ENCODE measurements at regions not wholly inside any gene's neighbourhood (a gene's known extent, or its start where the extent isn't known, plus 50 kb on each side); places are given as distances from the start of the nearest gene placed in this dataset.

GRCh38 chr14:71478542-71478941, 453.7 kb upstream of the RGS6 start:
- TF ChIP-seq CTCF (IDR thresholded peaks at IDR 0.05; ENCODE audit: insufficient read depth, low read depth, low read length) = no peak
- CTCF ChIA-PET = no interaction called here
- POLR2A ChIA-PET = no interaction called here
- Histone ChIP-seq H3K36me3 (ENCODE audit: control insufficient read depth, insufficient read depth, low read length) (no peaks in the 10 kb centered on the region; the same call in none of the 2 replicates), H3K4me3 (ENCODE audit: low read depth, low read length) (no peak overlapping the region), H3K27me3 (ENCODE audit: control insufficient read depth, insufficient read depth, low read length) (no peaks in the 10 kb centered on the region)
- no peak for DNase-seq (ENCODE audit: low read depth)

- no peak for DNase-seq (ENCODE audit: low read depth)
- no peak for TF ChIP-seq CTCF (IDR thresholded peaks at IDR 0.05; ENCODE audit: insufficient read depth, low read depth, low read length)
- Histone ChIP-seq H3K36me3 (ENCODE audit: control insufficient read depth, insufficient read depth, low read length) (peaks cover 4% of the 10 kb centered on the region), H3K27me3 (ENCODE audit: control insufficient read depth, insufficient read depth, low read length) (no peaks in the 10 kb centered on the region), H3K4me3 (ENCODE audit: low read depth, low read length) (no peak overlapping the region)
- POLR2A ChIA-PET = no interaction called here
- CTCF ChIA-PET = interaction anchor here (1.0 to 1.2 kb wide), 2 partner anchors 11 to 58 kb away, joined by 3 to 4 read pairs; no protein-coding TSS in a partner anchor
Measured at GRCh38 chr14:71481021-71481654, 451.1 kb upstream of the RGS6 start.

- Histone ChIP-seq H3K36me3 (ENCODE audit: control insufficient read depth, insufficient read depth, low read length) (peaks cover 4% of the 10 kb centered on the region), H3K4me3 (ENCODE audit: low read depth, low read length) (no peak overlapping the region), H3K27me3 (ENCODE audit: control insufficient read depth, insufficient read depth, low read length) (no peaks in the 10 kb centered on the region)
- ChIA-PET CTCF (interaction anchor here (0.7 to 1.2 kb wide), 2 partner anchors 10 to 56 kb away, joined by 3 to 4 read pairs; no protein-coding TSS in a partner anchor), POLR2A (interaction anchor here (0.6 kb wide), 1 partner anchor 37 kb away, joined by 3 read pairs; no protein-coding TSS in a partner anchor)
- DNase-seq (ENCODE audit: low read depth) = no peak
- no peak for TF ChIP-seq CTCF (IDR thresholded peaks at IDR 0.05; ENCODE audit: insufficient read depth, low read depth, low read length)
Measured at GRCh38 chr14:71482671-71483070, 449.6 kb upstream of the RGS6 start.

- Histone ChIP-seq H3K36me3 (ENCODE audit: control insufficient read depth, insufficient read depth, low read length) (peaks cover 4% of the 10 kb centered on the region), H3K27me3 (ENCODE audit: control insufficient read depth, insufficient read depth, low read length) (no peaks in the 10 kb centered on the region), H3K4me3 (ENCODE audit: low read depth, low read length) (no peak overlapping the region)
- TF ChIP-seq CTCF (IDR thresholded peaks at IDR 0.05; ENCODE audit: insufficient read depth, low read depth, low read length) = no peak
- DNase-seq (ENCODE audit: low read depth) = no peak
- ChIA-PET POLR2A (interaction anchor here (0.6 kb wide), 1 partner anchor 37 kb away, joined by 3 read pairs; no protein-coding TSS in a partner anchor), CTCF (no interaction called here)
Measured at GRCh38 chr14:71483154-71483553, 449.1 kb upstream of the RGS6 start.

- H3K27me3 ChIP-seq (ENCODE audit: control insufficient read depth, insufficient read depth, low read length) = no peaks in the 10 kb centered on the region
- TF ChIP-seq CTCF (IDR thresholded peaks at IDR 0.05; ENCODE audit: insufficient read depth, low read depth, low read length) = no peak
- POLR2A ChIA-PET = no interaction called here
- H3K4me3 ChIP-seq (ENCODE audit: low read depth, low read length) = no peak overlapping the region
- H3K36me3 ChIP-seq (ENCODE audit: control insufficient read depth, insufficient read depth, low read length) = peaks cover 4% of the 10 kb centered on the region
- no peak for DNase-seq (ENCODE audit: low read depth)
- CTCF ChIA-PET = no interaction called here
Measured at GRCh38 chr14:71485833-71486232, 446.4 kb upstream of the RGS6 start.

Data from BJ (cell line).